ENCODE measurements at regions not wholly inside any gene's neighbourhood (a gene's known extent, or its start where the extent isn't known, plus 50 kb on each side); places are given as distances from the start of the nearest gene placed in this dataset.
A peak's percentile ranks its signal among the peaks of the same experiment; 100 is the strongest.

DNA sequence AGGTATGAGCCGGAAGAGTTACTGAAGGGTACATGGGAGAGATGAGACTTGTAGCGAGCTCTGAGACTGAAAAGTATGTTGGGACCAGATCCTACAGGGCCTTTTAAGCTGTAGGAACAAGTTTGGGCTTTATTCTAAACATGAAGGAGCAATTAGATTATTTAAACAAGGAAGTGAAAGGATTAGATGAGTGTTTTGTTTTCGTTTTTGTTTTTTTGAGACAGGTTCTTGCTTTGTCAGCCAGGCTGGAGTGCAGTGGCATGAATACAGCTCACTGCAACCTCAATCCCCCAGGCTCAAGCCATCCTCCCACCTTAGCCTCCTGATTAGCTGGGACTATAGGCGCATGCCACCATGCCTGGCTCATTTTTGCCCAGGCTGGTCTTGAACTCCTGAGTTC lies 110.7 kb downstream of the C1D start:
- Histone ChIP-seq H3K27me3 (replicated peaks in 1 of 2; ENCODE audit: control insufficient read depth in 2 of 2, insufficient read depth in 2 of 2, low read length in 1 of 2) (no peaks in the 10 kb centered on the region), H3K4me2 (ENCODE audit: control insufficient read depth, insufficient read depth) (peak overlapping the region; percentile 21; the same call in 1 of the 2 replicates), H2AFZ (ENCODE audit: control insufficient read depth, low read depth, low read length) (peak overlapping the region; percentile 25), H3K4me1 (ENCODE audit: control insufficient read depth, insufficient read depth, low read length) (peaks cover 7% of the 10 kb centered on the region; the same call in 1 of the 2 replicates), H4K20me1 (ENCODE audit: control insufficient read depth, insufficient read depth) (no peaks in the 10 kb centered on the region), H3K9me3 (replicated peaks; ENCODE audit: control insufficient read depth, insufficient read depth, low read length) (no peaks in the 10 kb centered on the region), H3K27ac (ENCODE audit: control insufficient read depth, insufficient read depth) (no peak overlapping the region), H3K9ac (ENCODE audit: control insufficient read depth, insufficient read depth, low read length) (no peak overlapping the region), H3K79me2 (ENCODE audit: control insufficient read depth, insufficient read depth, low read length) (no peaks in the 10 kb centered on the region), H3K4me3 (no peak overlapping the region), H3K36me3 (ENCODE audit: control insufficient read depth in 2 of 2, insufficient read depth in 2 of 2, low read length in 1 of 2) (no peaks in the 10 kb centered on the region)
- DNase-seq (ENCODE audit: low read depth, low spot score): peak; percentile 8
- TF ChIP-seq SPI1 (IDR thresholded peaks at IDR 0.05; ENCODE audit: borderline replicate concordance, insufficient read depth, low read depth, low read length) (peak; percentile 79), HCFC1 (IDR thresholded peaks at IDR 0.05; ENCODE audit: low read length) (no peak), MTA2 (IDR thresholded peaks at IDR 0.05; ENCODE audit: low read depth) (0 out of 2 replicates have a peak, but pooled peaks have one; percentile 21)
- CTCF ChIA-PET: no interaction called here
- no TSS peak for BruUV-seq (replicated peaks)
- WGBS (ENCODE audit: insufficient coverage, insufficient replicate concordance, low lambda C conversion rate, missing lambda C conversion rate): 57% methylated on average over 4 of the region's 4 CpGs
- POLR2A ChIA-PET: no interaction called here
- SMC1A ChIA-PET (ENCODE audit: uncharacterized antibody, unreplicated experiment): no interaction called here
- intact Hi-C loops (cut with micrococcal nuclease; ENCODE audit: unreplicated experiment): no loop called here
- in situ Hi-C loops (cut with MboI): no loop called here
- RAD21 ChIA-PET (ENCODE audit: unreplicated experiment): no interaction called here
- FAIRE-seq: no peak
- peak; percentile 76 for ATAC-seq

DNA sequence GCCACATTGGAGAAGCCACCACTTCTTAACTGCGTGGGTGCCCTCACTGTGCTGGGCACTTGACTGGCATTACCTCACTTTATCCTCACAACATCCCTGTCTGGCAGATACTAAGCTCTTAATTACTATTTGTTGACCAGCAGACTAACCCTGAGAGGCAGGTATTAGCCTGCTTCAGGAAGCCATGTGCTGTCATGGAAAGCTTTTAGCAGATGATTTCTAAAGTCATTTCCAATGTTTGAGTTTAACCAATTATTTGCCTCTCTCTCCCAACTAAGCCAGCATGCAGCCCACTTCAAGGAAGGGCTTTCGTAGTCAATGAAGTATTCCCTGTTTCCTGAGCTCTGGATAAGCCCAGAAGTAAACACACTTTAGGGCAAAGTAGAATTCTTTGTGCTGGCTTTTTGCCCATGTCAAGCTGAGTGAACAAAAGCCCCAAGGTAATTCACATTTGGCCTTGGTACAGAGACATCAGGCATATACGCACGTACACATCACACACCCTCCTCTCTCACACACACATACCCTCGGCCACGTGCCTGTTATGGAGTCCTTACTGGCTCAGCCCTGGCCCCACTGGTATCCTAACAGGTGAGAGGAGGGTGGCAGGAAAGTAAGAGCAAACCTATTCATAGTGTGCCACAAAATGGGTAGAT lies 108.6 kb downstream of the C1D start:
- BruUV-seq (replicated peaks): no TSS peak
- ATAC-seq (no peak), DNase-seq (ENCODE audit: low read depth, low spot score) (no peak), FAIRE-seq (no peak)
- H3K9ac ChIP-seq (ENCODE audit: control insufficient read depth, insufficient read depth, low read length): no peak overlapping the region
- intact Hi-C loops (cut with micrococcal nuclease; ENCODE audit: unreplicated experiment): no loop called here
- peaks cover 7% of the 10 kb centered on the region; the same call in 1 of the 2 replicates for H3K4me1 ChIP-seq (ENCODE audit: control insufficient read depth, insufficient read depth, low read length)
- no peaks in the 10 kb centered on the region for H3K27me3 ChIP-seq (replicated peaks in 1 of 2; ENCODE audit: control insufficient read depth in 2 of 2, insufficient read depth in 2 of 2, low read length in 1 of 2)
- no peak overlapping the region for H3K4me3 ChIP-seq
- H3K9me3 ChIP-seq (replicated peaks; ENCODE audit: control insufficient read depth, insufficient read depth, low read length): no peaks in the 10 kb centered on the region; the same call in 2 of the 3 replicates
- no peaks in the 10 kb centered on the region for H4K20me1 ChIP-seq (ENCODE audit: control insufficient read depth, insufficient read depth)
- ChIA-PET SMC1A (ENCODE audit: uncharacterized antibody, unreplicated experiment) (no interaction called here), POLR2A (interaction anchor here (0.6 kb wide), 1 partner anchor 175 kb away, joined by 4 read pairs; no protein-coding TSS in a partner anchor), CTCF (no interaction called here), RAD21 (ENCODE audit: unreplicated experiment) (no interaction called here)
- no peaks in the 10 kb centered on the region for H3K79me2 ChIP-seq (ENCODE audit: control insufficient read depth, insufficient read depth, low read length)
- in situ Hi-C loops (cut with MboI): no loop called here
- 46% methylated on average over 6 of the region's 6 CpGs for WGBS (ENCODE audit: insufficient coverage, insufficient replicate concordance, low lambda C conversion rate, missing lambda C conversion rate)
- H2AFZ ChIP-seq (ENCODE audit: control insufficient read depth, low read depth, low read length): no peak overlapping the region
- no peak overlapping the region for H3K27ac ChIP-seq (ENCODE audit: control insufficient read depth, insufficient read depth)
- no peak overlapping the region for H3K4me2 ChIP-seq (ENCODE audit: control insufficient read depth, insufficient read depth)
- H3K36me3 ChIP-seq (ENCODE audit: control insufficient read depth in 2 of 2, insufficient read depth in 2 of 2, low read length in 1 of 2): no peaks in the 10 kb centered on the region
- TF ChIP-seq, protein P1, sequence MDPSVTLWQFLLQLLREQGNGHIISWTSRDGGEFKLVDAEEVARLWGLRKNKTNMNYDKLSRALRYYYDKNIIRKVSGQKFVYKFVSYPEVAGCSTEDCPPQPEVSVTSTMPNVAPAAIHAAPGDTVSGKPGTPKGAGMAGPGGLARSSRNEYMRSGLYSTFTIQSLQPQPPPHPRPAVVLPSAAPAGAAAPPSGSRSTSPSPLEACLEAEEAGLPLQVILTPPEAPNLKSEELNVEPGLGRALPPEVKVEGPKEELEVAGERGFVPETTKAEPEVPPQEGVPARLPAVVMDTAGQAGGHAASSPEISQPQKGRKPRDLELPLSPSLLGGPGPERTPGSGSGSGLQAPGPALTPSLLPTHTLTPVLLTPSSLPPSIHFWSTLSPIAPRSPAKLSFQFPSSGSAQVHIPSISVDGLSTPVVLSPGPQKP (IDR thresholded peaks at IDR 0.05; ENCODE audit: low read depth, low read length): no peak
- TF ChIP-seq NBN (IDR thresholded peaks at IDR 0.05) (no peak), SMARCA5 (IDR thresholded peaks at IDR 0.05) (no peak), BRCA1 (IDR thresholded peaks at IDR 0.05; ENCODE audit: low read depth, low read length) (no peak), SUZ12 (IDR thresholded peaks at IDR 0.05; ENCODE audit: unreplicated experiment) (no peak), JUNB (IDR thresholded peaks at IDR 0.05) (no peak)
- TF ChIP-seq, protein P2, sequence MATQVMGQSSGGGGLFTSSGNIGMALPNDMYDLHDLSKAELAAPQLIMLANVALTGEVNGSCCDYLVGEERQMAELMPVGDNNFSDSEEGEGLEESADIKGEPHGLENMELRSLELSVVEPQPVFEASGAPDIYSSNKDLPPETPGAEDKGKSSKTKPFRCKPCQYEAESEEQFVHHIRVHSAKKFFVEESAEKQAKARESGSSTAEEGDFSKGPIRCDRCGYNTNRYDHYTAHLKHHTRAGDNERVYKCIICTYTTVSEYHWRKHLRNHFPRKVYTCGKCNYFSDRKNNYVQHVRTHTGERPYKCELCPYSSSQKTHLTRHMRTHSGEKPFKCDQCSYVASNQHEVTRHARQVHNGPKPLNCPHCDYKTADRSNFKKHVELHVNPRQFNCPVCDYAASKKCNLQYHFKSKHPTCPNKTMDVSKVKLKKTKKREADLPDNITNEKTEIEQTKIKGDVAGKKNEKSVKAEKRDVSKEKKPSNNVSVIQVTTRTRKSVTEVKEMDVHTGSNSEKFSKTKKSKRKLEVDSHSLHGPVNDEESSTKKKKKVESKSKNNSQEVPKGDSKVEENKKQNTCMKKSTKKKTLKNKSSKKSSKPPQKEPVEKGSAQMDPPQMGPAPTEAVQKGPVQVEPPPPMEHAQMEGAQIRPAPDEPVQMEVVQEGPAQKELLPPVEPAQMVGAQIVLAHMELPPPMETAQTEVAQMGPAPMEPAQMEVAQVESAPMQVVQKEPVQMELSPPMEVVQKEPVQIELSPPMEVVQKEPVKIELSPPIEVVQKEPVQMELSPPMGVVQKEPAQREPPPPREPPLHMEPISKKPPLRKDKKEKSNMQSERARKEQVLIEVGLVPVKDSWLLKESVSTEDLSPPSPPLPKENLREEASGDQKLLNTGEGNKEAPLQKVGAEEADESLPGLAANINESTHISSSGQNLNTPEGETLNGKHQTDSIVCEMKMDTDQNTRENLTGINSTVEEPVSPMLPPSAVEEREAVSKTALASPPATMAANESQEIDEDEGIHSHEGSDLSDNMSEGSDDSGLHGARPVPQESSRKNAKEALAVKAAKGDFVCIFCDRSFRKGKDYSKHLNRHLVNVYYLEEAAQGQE (IDR thresholded peaks at IDR 0.05; ENCODE audit: low read depth, low read length): no peak

All from GM12878 (cell line).